GM19238 (cell line): ENCODE measurements at regions not wholly inside any gene's neighbourhood (a gene's known extent, or its start where the extent isn't known, plus 50 kb on each side); places are given as distances from the start of the nearest gene placed in this dataset.
"Not testable (repeated sequence)": the region's sequence is repeated elsewhere in the genome, so short reads cannot be mapped to it uniquely, and the experiment has no call there.

Source experiments
- DNase-seq: peaks from one replicate; pipeline ENCODE4 v3.0.0; 2011; ENCODE audit warnings: low spot score; ENCODE audit not compliant: insufficient read length

GRCh38 chr9:28967226-28967625 is 1393.9 kb upstream of the C9orf72 start:
- no peak for DNase-seq

GRCh38 chr9:28970241-28970654 is 1397.0 kb upstream of the C9orf72 start:
- DNase-seq: no peak

GRCh38 chr9:28971881-28972280 is 1398.6 kb upstream of the C9orf72 start:
- DNase-seq: no peak

GRCh38 chr9:28976250-28976649 is 1403.0 kb upstream of the C9orf72 start:
- DNase-seq: no peak

- DNase-seq: no peak
Measured at GRCh38 chr9:28976684-28977083, 1403.4 kb upstream of the C9orf72 start.

- DNase-seq: no peak
Measured at GRCh38 chr9:28981129-28981528, 1407.8 kb upstream of the C9orf72 start.

GRCh38 chr9:28981711-28982110 is 1408.4 kb upstream of the C9orf72 start:
- no peak for DNase-seq

- DNase-seq: no peak
Measured at GRCh38 chr9:28984016-28984415, 1410.7 kb upstream of the C9orf72 start.

GRCh38 chr9:28990009-28990408 is 1416.7 kb upstream of the C9orf72 start:
- DNase-seq: not testable (repeated sequence)

GRCh38 chr9:28999057-28999456 is 1425.8 kb upstream of the C9orf72 start:
- no peak for DNase-seq

- DNase-seq: no peak
Measured at GRCh38 chr9:28999806-29000205, 1426.5 kb upstream of the C9orf72 start.

GRCh38 chr9:29001006-29001405 is 1427.7 kb upstream of the C9orf72 start:
- no peak for DNase-seq

- no peak for DNase-seq
Measured at GRCh38 chr9:29004988-29005387, 1431.7 kb upstream of the C9orf72 start.

GRCh38 chr9:29006628-29007027 is 1433.3 kb upstream of the C9orf72 start:
- DNase-seq: no peak

GRCh38 chr9:29012911-29013310 is 1439.6 kb upstream of the C9orf72 start:
- DNase-seq: no peak

GRCh38 chr9:29021632-29022031 is 1448.4 kb upstream of the C9orf72 start:
- DNase-seq: no peak

GRCh38 chr9:29038332-29038731 is 1465.1 kb upstream of the C9orf72 start:
- DNase-seq: no peak

- DNase-seq: no peak
Measured at GRCh38 chr9:29039258-29039657, 1466.0 kb upstream of the C9orf72 start.

GRCh38 chr9:29043072-29043471 is 1469.8 kb upstream of the C9orf72 start:
- no peak for DNase-seq

- no peak for DNase-seq
Measured at GRCh38 chr9:29044959-29045358, 1471.7 kb upstream of the C9orf72 start.

GRCh38 chr9:29060041-29060440 is 1486.8 kb upstream of the C9orf72 start:
- no peak for DNase-seq

GRCh38 chr9:29062446-29062845 is 1489.2 kb upstream of the C9orf72 start:
- DNase-seq: no peak

GRCh38 chr9:29063031-29063430 is 1489.8 kb upstream of the C9orf72 start:
- no peak for DNase-seq

- DNase-seq: no peak
Measured at GRCh38 chr9:29066141-29066640, 1492.9 kb upstream of the C9orf72 start.
